Activated naive CD4-positive, alpha-beta T cell treated with anti-CD3 and anti-CD28 coated beads for 36 hours (primary cell): ENCODE measurements at regions not wholly inside any gene's neighbourhood (a gene's known extent, or its start where the extent isn't known, plus 50 kb on each side); places are given as distances from the start of the nearest gene placed in this dataset.
"Not testable (repeated sequence)": the region's sequence is repeated elsewhere in the genome, so short reads cannot be mapped to it uniquely, and the experiment has no call there.

Experiments used
- CTCF ChIA-PET: fragments of 350-600 bp; sonication (Branson Sonifier 250); formaldehyde crosslinking; loops from one replicate; lab custom pipeline; 2021; ENCODE audit warnings: antibody characterized with exemption; lab: Charles Lee
- DNase-seq: peaks from one replicate; pipeline ENCODE4 v3.0.0-alpha.2; 2020
- H3K27ac Mint-ChIP-seq: one replicate; pipeline ENCODE4 v1.8.0; 2021; ENCODE audit warnings: mild to moderate bottlenecking, mixed read lengths
- H3K27me3 Mint-ChIP-seq: one replicate; pipeline ENCODE4 v1.8.0; 2021; ENCODE audit warnings: low read depth, mixed read lengths
- H3K36me3 Mint-ChIP-seq: one replicate; pipeline ENCODE4 v1.8.0; 2021; ENCODE audit warnings: low read depth, mixed read lengths
- H3K4me1 Mint-ChIP-seq: one replicate; pipeline ENCODE4 v1.8.0; 2021; ENCODE audit warnings: low read depth, mixed read lengths
- H3K4me3 Mint-ChIP-seq: one replicate; pipeline ENCODE4 v1.8.0; 2021; ENCODE audit warnings: mild to moderate bottlenecking, moderate library complexity, mixed read lengths
- H3K9me3 Mint-ChIP-seq: one replicate; pipeline ENCODE4 v1.8.0; 2021; ENCODE audit warnings: mixed read lengths
- intact Hi-C: fragments of 100-400 bp; cut with micrococcal nuclease; formaldehyde crosslinking; loops from one replicate; pipeline ENCODE4 v1.15.1; 2023

DNA sequence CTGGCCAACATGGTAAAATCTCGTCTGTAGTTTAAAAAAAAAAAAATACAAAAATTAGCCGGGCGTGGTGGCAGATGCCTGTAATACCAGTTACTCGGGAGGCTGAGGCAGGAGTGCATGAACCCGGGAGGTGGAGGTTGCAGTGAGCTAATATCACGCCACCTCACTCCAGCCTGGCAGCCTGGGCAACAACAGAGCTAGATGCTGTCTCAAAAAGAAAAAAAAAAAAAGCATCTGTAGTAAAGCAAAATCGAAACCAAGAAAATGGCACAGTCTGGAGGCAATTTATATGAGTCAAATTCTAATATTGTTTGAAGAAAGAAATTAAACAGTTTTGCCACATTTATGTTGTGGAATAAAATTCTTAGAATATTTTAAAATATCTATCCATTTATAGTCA is 365.0 kb upstream of the CHORDC1 start:
- no peak overlapping the region for H3K4me3 Mint-ChIP-seq
- DNase-seq, result no peak
- H3K4me1 Mint-ChIP-seq, result no peaks in the 10 kb centered on the region
- H3K9me3 Mint-ChIP-seq, result no peaks in the 10 kb centered on the region
- CTCF ChIA-PET, result no interaction called here
- no peaks in the 10 kb centered on the region for H3K27me3 Mint-ChIP-seq
- intact Hi-C loops, result no loop called here
- no peak overlapping the region for H3K27ac Mint-ChIP-seq
- H3K36me3 Mint-ChIP-seq, result no peaks in the 10 kb centered on the region

DNA sequence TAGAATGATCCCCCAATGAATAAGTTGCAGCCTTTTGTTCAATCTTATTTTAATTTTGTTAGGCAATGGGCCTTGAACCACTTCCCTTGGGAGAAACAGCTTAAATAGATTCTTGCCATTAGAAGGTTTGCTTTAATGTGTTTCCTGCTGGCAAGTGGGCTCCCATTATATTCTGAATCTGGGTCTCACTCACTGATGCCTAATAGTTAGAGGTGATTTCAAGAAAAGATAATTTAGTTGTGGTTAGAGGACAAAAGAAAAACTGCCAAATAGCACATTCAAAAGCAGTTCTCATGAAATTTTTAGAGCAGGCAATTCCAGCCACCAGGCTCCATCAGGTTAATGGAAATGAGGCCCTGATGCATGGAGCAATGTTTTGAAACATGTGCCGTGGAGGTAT is 362.6 kb upstream of the CHORDC1 start:
- no peak for DNase-seq
- peaks cover 2% of the 10 kb centered on the region for H3K36me3 Mint-ChIP-seq
- intact Hi-C loops, result no loop called here
- H3K4me3 Mint-ChIP-seq, result no peak overlapping the region
- H3K27me3 Mint-ChIP-seq, result no peaks in the 10 kb centered on the region
- peaks cover 4% of the 10 kb centered on the region for H3K9me3 Mint-ChIP-seq
- no peak overlapping the region for H3K27ac Mint-ChIP-seq
- no peaks in the 10 kb centered on the region for H3K4me1 Mint-ChIP-seq
- CTCF ChIA-PET, result no interaction called here

GRCh38 chr11:90582999-90583398 is 360.1 kb upstream of the CHORDC1 start:
- DNase-seq, H3K27ac Mint-ChIP-seq, H3K4me1 Mint-ChIP-seq, H3K27me3 Mint-ChIP-seq, CTCF ChIA-PET, H3K36me3 Mint-ChIP-seq, intact Hi-C loops, H3K4me3 Mint-ChIP-seq: not testable (repeated sequence)
- H3K9me3 Mint-ChIP-seq, result peaks cover 12% of the 10 kb centered on the region

GRCh38 chr11:90564531-90564930 is 341.7 kb upstream of the CHORDC1 start:
- Mint-ChIP-seq H3K36me3 (no peaks in the 10 kb centered on the region), H3K27ac (no peak overlapping the region), H3K4me1 (no peaks in the 10 kb centered on the region), H3K9me3 (peaks cover 9% of the 10 kb centered on the region), H3K27me3 (no peaks in the 10 kb centered on the region), H3K4me3 (no peak overlapping the region)
- DNase-seq, result no peak
- intact Hi-C loops, result no loop called here
- CTCF ChIA-PET, result no interaction called here

- Mint-ChIP-seq H3K4me1 (no peaks in the 10 kb centered on the region), H3K9me3 (peaks cover 12% of the 10 kb centered on the region), H3K36me3 (no peaks in the 10 kb centered on the region), H3K4me3 (no peak overlapping the region), H3K27me3 (no peaks in the 10 kb centered on the region), H3K27ac (no peak overlapping the region)
- intact Hi-C loops, result no loop called here
- CTCF ChIA-PET, result no interaction called here
- DNase-seq, result no peak
Measured at GRCh38 chr11:90558328-90558865, 335.5 kb upstream of the CHORDC1 start.

DNA sequence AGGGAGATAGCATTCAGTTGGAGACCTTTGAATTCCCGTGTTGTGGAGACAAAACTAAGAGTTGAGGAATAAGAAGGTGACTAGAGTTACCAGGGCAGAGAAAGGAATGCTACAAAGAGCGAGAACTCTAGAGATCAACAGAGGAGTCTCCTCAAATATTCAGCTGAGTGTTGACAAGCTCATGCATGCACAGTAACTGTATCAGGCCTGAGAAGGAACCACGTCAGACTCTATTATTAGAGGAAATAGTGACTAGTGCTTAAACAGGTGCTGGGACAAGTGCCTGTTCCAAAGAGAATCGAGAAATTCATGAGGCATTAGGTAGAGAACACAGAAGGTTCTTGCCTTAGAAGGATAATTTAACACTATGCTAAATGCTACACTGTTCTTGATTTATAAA is 333.8 kb upstream of the CHORDC1 start:
- no peaks in the 10 kb centered on the region for H3K36me3 Mint-ChIP-seq
- no peak overlapping the region for H3K4me3 Mint-ChIP-seq
- DNase-seq, result no peak
- intact Hi-C loops, result no loop called here
- no peak overlapping the region for H3K27ac Mint-ChIP-seq
- CTCF ChIA-PET, result no interaction called here
- no peaks in the 10 kb centered on the region for H3K4me1 Mint-ChIP-seq
- H3K9me3 Mint-ChIP-seq, result peaks cover 10% of the 10 kb centered on the region
- H3K27me3 Mint-ChIP-seq, result no peaks in the 10 kb centered on the region

DNA sequence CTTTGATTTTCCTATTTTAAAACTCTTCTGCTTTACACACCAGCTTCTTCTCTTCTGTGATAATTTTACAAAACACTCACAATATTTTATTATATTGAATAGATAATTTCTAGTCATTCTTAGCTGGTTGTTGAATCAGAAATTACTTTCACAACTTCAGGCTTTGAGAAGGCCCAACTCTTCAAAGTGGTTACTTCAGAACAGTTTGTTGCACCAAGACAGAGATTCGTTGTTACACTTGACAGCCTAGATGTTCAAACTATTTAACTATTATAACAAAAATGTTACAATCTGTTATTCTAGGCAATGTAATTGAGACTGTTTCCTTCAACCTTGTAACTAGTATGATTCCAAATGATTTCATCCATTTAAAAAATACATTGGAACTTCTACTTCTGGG is 333.2 kb upstream of the CHORDC1 start:
- no peak for DNase-seq
- intact Hi-C loops, result no loop called here
- H3K27ac Mint-ChIP-seq, result no peak overlapping the region
- H3K27me3 Mint-ChIP-seq, result no peaks in the 10 kb centered on the region
- no peak overlapping the region for H3K4me3 Mint-ChIP-seq
- H3K36me3 Mint-ChIP-seq, result no peaks in the 10 kb centered on the region
- H3K9me3 Mint-ChIP-seq, result peaks cover 10% of the 10 kb centered on the region
- H3K4me1 Mint-ChIP-seq, result no peaks in the 10 kb centered on the region
- CTCF ChIA-PET, result no interaction called here

- Mint-ChIP-seq H3K4me3 (no peak overlapping the region), H3K36me3 (no peaks in the 10 kb centered on the region), H3K27me3 (no peaks in the 10 kb centered on the region), H3K27ac (no peak overlapping the region), H3K9me3 (peaks cover 6% of the 10 kb centered on the region), H3K4me1 (no peaks in the 10 kb centered on the region)
- intact Hi-C loops, result no loop called here
- CTCF ChIA-PET, result no interaction called here
- no peak for DNase-seq
Measured at GRCh38 chr11:90555477-90555876, 332.6 kb upstream of the CHORDC1 start.

DNA sequence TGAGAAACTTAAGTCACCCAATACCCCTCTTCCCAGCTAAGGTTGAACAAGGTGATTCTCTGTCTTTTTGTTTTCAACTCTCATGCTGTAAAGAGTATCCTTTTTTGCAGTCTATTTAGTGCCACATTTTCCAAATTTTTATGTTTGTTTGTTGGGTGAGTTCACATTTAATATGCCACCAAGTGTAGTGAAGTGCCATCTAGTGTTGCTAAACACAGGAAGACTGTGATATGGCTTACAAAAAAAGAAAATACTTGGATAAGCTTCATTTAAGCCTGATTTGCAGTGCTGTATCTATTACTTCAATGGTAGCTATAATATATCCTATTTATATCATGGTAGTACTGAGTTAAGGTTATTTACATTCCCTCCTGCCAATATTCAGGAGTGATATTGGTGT is 319.2 kb upstream of the CHORDC1 start:
- DNase-seq, result no peak
- intact Hi-C loops, result no loop called here
- CTCF ChIA-PET, result interaction anchor here (0.5 kb wide), 1 partner anchor 11 kb away, joined by 4 read pairs; no protein-coding TSS in a partner anchor
- Mint-ChIP-seq H3K36me3 (no peaks in the 10 kb centered on the region), H3K27ac (no peak overlapping the region), H3K4me3 (no peak overlapping the region), H3K9me3 (no peaks in the 10 kb centered on the region), H3K4me1 (no peaks in the 10 kb centered on the region), H3K27me3 (no peaks in the 10 kb centered on the region)

GRCh38 chr11:90536301-90536700 is 313.5 kb upstream of the CHORDC1 start:
- intact Hi-C loops, result no loop called here
- no peak for DNase-seq
- no peaks in the 10 kb centered on the region for H3K27me3 Mint-ChIP-seq
- H3K4me1 Mint-ChIP-seq, result no peaks in the 10 kb centered on the region
- CTCF ChIA-PET, result interaction anchor here (0.5 kb wide), 1 partner anchor 373 kb away, joined by 3 read pairs; no protein-coding TSS in a partner anchor
- no peak overlapping the region for H3K4me3 Mint-ChIP-seq
- H3K27ac Mint-ChIP-seq, result no peak overlapping the region
- no peaks in the 10 kb centered on the region for H3K36me3 Mint-ChIP-seq
- H3K9me3 Mint-ChIP-seq, result no peaks in the 10 kb centered on the region

GRCh38 chr11:90532125-90532524 is 309.3 kb upstream of the CHORDC1 start:
- Mint-ChIP-seq H3K9me3 (no peaks in the 10 kb centered on the region), H3K27ac (no peak overlapping the region), H3K36me3 (no peaks in the 10 kb centered on the region), H3K4me3 (no peak overlapping the region), H3K27me3 (no peaks in the 10 kb centered on the region), H3K4me1 (no peaks in the 10 kb centered on the region)
- intact Hi-C loops, result no loop called here
- CTCF ChIA-PET, result interaction anchor here (0.6 kb wide), 2 partner anchors 190 to 215 kb away, joined by 3 to 6 read pairs; no protein-coding TSS in a partner anchor
- DNase-seq, result no peak

GRCh38 chr11:90531001-90531400 is 308.2 kb upstream of the CHORDC1 start:
- no peak for DNase-seq
- H3K4me1 Mint-ChIP-seq, result no peaks in the 10 kb centered on the region
- intact Hi-C loops, result no loop called here
- H3K27me3 Mint-ChIP-seq, result peaks cover 2% of the 10 kb centered on the region
- H3K36me3 Mint-ChIP-seq, result no peaks in the 10 kb centered on the region
- no peak overlapping the region for H3K4me3 Mint-ChIP-seq
- CTCF ChIA-PET, result no interaction called here
- no peak overlapping the region for H3K27ac Mint-ChIP-seq
- no peaks in the 10 kb centered on the region for H3K9me3 Mint-ChIP-seq

DNA sequence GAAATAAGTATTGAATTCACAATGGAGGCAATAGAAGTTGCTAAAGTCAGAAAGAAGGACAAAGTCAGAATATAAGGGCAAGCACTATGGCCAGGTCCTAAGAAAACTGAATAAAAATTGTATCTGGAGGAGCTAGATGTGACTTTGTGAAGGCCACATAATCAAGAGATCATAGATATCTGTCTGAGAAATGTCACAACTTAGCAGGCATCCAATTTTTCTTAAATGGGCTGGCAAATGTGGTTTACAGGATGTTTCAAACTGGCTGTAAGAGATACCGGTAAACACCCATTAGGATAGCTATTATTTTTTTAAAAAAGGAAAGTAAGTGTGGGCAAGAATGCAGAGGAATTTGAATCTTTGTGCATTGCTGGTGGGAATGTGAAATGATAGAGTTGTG is 303.1 kb upstream of the CHORDC1 start:
- Mint-ChIP-seq H3K27ac (no peak overlapping the region), H3K27me3 (peaks cover 2% of the 10 kb centered on the region), H3K4me3 (no peak overlapping the region), H3K4me1 (no peaks in the 10 kb centered on the region), H3K9me3 (no peaks in the 10 kb centered on the region), H3K36me3 (no peaks in the 10 kb centered on the region)
- CTCF ChIA-PET, result no interaction called here
- no peak for DNase-seq
- intact Hi-C loops, result no loop called here
